NT2/D1 (cell line): ENCODE measurements at regions not wholly inside any gene's neighbourhood (a gene's known extent, or its start where the extent isn't known, plus 50 kb on each side); places are given as distances from the start of the nearest gene placed in this dataset.
"Not testable (repeated sequence)": the region's sequence is repeated elsewhere in the genome, so short reads cannot be mapped to it uniquely, and the experiment has no call there.

Source experiments
- SUZ12 ChIP-seq: IDR thresholded peaks from 2 replicates; pipeline ENCODE4 v1.6.1; 2011; ENCODE audit not compliant: insufficient read length, insufficient read depth; ENCODE audit errors: extremely low read depth
- YY1 ChIP-seq: IDR thresholded peaks from 2 replicates; pipeline ENCODE4 v1.6.1; 2011; ENCODE audit not compliant: insufficient read length, insufficient read depth
- ZNF274 ChIP-seq: IDR thresholded peaks from 2 replicates; pipeline ENCODE4 v1.6.1; 2011; ENCODE audit warnings: mild to moderate bottlenecking, low read depth, low read length

GRCh38 chr13:21272439-21272838 lies 96.0 kb downstream of the MRPL57 start:
- not testable (repeated sequence) for TF ChIP-seq ZNF274, YY1, SUZ12
